H1 (cell line): ENCODE measurements at regions not wholly inside any gene's neighbourhood (a gene's known extent, or its start where the extent isn't known, plus 50 kb on each side); places are given as distances from the start of the nearest gene placed in this dataset.

ENCODE experiments used
- CTCF ChIA-PET: fragments of 300-600 bp; sonication (Branson Sonifier 250); formaldehyde crosslinking; loops from one replicate; lab custom pipeline; 2021; ENCODE audit not compliant: partially characterized antibody; lab: Charles Lee
- POLR2A ChIA-PET: fragments of 300-600 bp; sonication (Branson Sonifier 250); formaldehyde crosslinking; loops from one replicate; lab custom pipeline; 2021; ENCODE audit warnings: inconsistent platforms; ENCODE audit not compliant: partially characterized antibody; lab: Charles Lee
- DNase-seq, 2 experiments: peaks; one replicate each; pipeline versions ENCODE4 v3.0.0 to v3.0.0-alpha.2; 2010 to 2022; ENCODE audit warnings: low spot score in 2 of 2, low read depth in 1 of 2, mixed read lengths in 1 of 2
- FAIRE-seq: peaks from 2 replicates; lab custom pipeline; 2011; peaks lifted over from hg19 to GRCh38; lab: Jason Lieb, UNC
- H2AFZ ChIP-seq: 2 replicates; pipeline ENCODE4 v1.8.1; 2012; ENCODE audit warnings: low read length, inconsistent platforms
- H2AK5ac ChIP-seq: 2 replicates; pipeline ENCODE4 v1.6.1; 2013; ENCODE audit warnings: low read depth, low read length
- H2BK120ac ChIP-seq: replicated peaks from 2 replicates; pipeline ENCODE3; 2013; ENCODE audit warnings: low read depth, low read length, inconsistent platforms
- H2BK12ac ChIP-seq: 2 replicates; pipeline ENCODE4 v1.6.1; 2013; ENCODE audit warnings: low read depth, low read length
- H2BK15ac ChIP-seq: 2 replicates; pipeline ENCODE4 v1.6.1; 2013; ENCODE audit warnings: low read length
- H2BK20ac ChIP-seq: 2 replicates; pipeline ENCODE4 v1.6.1; 2013; ENCODE audit warnings: low read length
- H2BK5ac ChIP-seq: 2 replicates; pipeline ENCODE4 v1.6.1; 2013; ENCODE audit warnings: low read depth, low read length
- H3K14ac ChIP-seq: 2 replicates; pipeline ENCODE4 v1.6.1; 2013; ENCODE audit warnings: inconsistent platforms; ENCODE audit not compliant: insufficient read length
- H3K18ac ChIP-seq: 2 replicates; pipeline ENCODE4 v1.6.1; 2013; ENCODE audit warnings: low read length; ENCODE audit errors: extremely low read depth
- H3K23ac ChIP-seq: 2 replicates; pipeline ENCODE4 v1.6.1; 2013; ENCODE audit warnings: inconsistent platforms; ENCODE audit not compliant: insufficient read length
- H3K23me2 ChIP-seq: 2 replicates; pipeline ENCODE4 v1.6.1; 2013; ENCODE audit warnings: low read depth, low read length
- H3K27ac ChIP-seq: 2 replicates; pipeline ENCODE4 v1.6.1; 2011; ENCODE audit warnings: low read depth, low read length, inconsistent platforms
- H3K27me3 ChIP-seq, 4 experiments: replicated peaks in 1 of 4; 1 replicate in 1 of 4; 2 replicates in 3 of 4; pipeline versions ENCODE4 v1.6.1 to v1.8.1; 2011 to 2013; ENCODE audit warnings: low read length in 3 of 4, mild to moderate bottlenecking in 3 of 4, inconsistent platforms in 2 of 4, mixed read lengths in 2 of 4, moderate library complexity in 1 of 4; ENCODE audit not compliant: control insufficient read depth in 3 of 4, insufficient read depth in 3 of 4; ENCODE audit errors: extremely low read depth in 1 of 4
- H3K36me3 ChIP-seq, 4 experiments: 2 replicates each; pipeline versions ENCODE4 v1.6.1 to v1.8.1; 2011 to 2013; ENCODE audit warnings: mild to moderate bottlenecking in 4 of 4, low read length in 3 of 4, moderate library complexity in 2 of 4, control low read depth in 1 of 4, inconsistent platforms in 1 of 4; ENCODE audit not compliant: insufficient read depth in 4 of 4, control insufficient read depth in 2 of 4
- H3K4ac ChIP-seq: replicated peaks from 2 replicates; pipeline ENCODE3; 2013; ENCODE audit warnings: low read length, low read depth, mixed read lengths, inconsistent platforms; ENCODE audit not compliant: insufficient read length
- H3K4me1 ChIP-seq, 4 experiments: replicated peaks in 1 of 4; 1 replicate in 1 of 4; 2 replicates in 3 of 4; pipeline versions ENCODE4 v1.6.1 to v1.8.1; 2011 to 2013; ENCODE audit warnings: low read length in 3 of 4, inconsistent platforms in 2 of 4, mixed read lengths in 1 of 4; ENCODE audit not compliant: insufficient read depth in 4 of 4, control insufficient read depth in 3 of 4
- H3K4me2 ChIP-seq, 2 experiments: 2 replicates each; pipeline versions ENCODE4 v1.6.1 to v1.8.1; 2011 to 2013; ENCODE audit warnings: low read depth in 2 of 2, low read length in 2 of 2, control low read depth in 1 of 2, inconsistent platforms in 1 of 2, mild to moderate bottlenecking in 1 of 2; ENCODE audit not compliant: insufficient read depth in 1 of 2
- H3K4me3 ChIP-seq, 4 experiments: fragments of 200-600, 300-600 bp in 1 of 4; sonication (generic), shearing (Covaris generic), sonication (Bioruptor Twin) in 1 of 4; 2 replicates each; pipeline versions ENCODE4 v1.5.1 to v1.8.1; 2011 to 2016; ENCODE audit warnings: low read length in 4 of 4, low read depth in 3 of 4, control low read depth in 2 of 4, inconsistent platforms in 2 of 4, mild to moderate bottlenecking in 2 of 4, mixed read lengths in 1 of 4, moderate library complexity in 1 of 4; ENCODE audit not compliant: insufficient read depth in 2 of 4; ENCODE audit errors: extremely low read depth in 1 of 4
- H3K56ac ChIP-seq: replicated peaks from 2 replicates; pipeline ENCODE3; 2013; ENCODE audit warnings: low read depth, mild to moderate bottlenecking, mixed read lengths, low read length, inconsistent platforms; ENCODE audit not compliant: insufficient read length
- H3K79me1 ChIP-seq: 2 replicates; pipeline ENCODE4 v1.6.1; 2013; ENCODE audit warnings: low read depth, low read length, control low read depth
- H3K79me2 ChIP-seq, 2 experiments: 2 replicates each; pipeline versions ENCODE4 v1.6.1 to v1.8.1; 2012 to 2013; ENCODE audit warnings: low read length in 2 of 2, mild to moderate bottlenecking in 2 of 2, inconsistent platforms in 1 of 2; ENCODE audit not compliant: insufficient read depth in 2 of 2, control insufficient read depth in 1 of 2
- H3K9ac ChIP-seq, 4 experiments: replicated peaks in 1 of 4; 1 replicate in 1 of 4; 2 replicates in 3 of 4; pipeline versions ENCODE4 v1.6.1 to v1.8.1; 2011 to 2013; ENCODE audit warnings: low read depth in 3 of 4, low read length in 3 of 4, control low read depth in 2 of 4, mild to moderate bottlenecking in 2 of 4, moderate library complexity in 2 of 4, inconsistent platforms in 1 of 4; ENCODE audit errors: extremely low read depth in 1 of 4
- H3K9me3 ChIP-seq, 2 experiments: 2 replicates each; pipeline versions ENCODE4 v1.6.1 to v1.8.1; 2012 to 2013; ENCODE audit warnings: mild to moderate bottlenecking in 2 of 2, moderate library complexity in 2 of 2, control low read depth in 1 of 2, inconsistent platforms in 1 of 2, low read depth in 1 of 2, low read length in 1 of 2, mixed read lengths in 1 of 2; ENCODE audit not compliant: insufficient read depth in 2 of 2
- H4K20me1 ChIP-seq, 2 experiments: replicated peaks in 1 of 2; 2 replicates each; pipeline versions ENCODE3 to v1.8.1; 2011 to 2013; ENCODE audit warnings: inconsistent platforms in 2 of 2, low read length in 2 of 2, mild to moderate bottlenecking in 1 of 2; ENCODE audit not compliant: insufficient read depth in 2 of 2, control insufficient read depth in 1 of 2
- H4K5ac ChIP-seq: 2 replicates; pipeline ENCODE4 v1.6.1; 2013; ENCODE audit warnings: low read length, low read depth, mixed read lengths, inconsistent platforms; ENCODE audit not compliant: insufficient read length
- H4K8ac ChIP-seq: 2 replicates; pipeline ENCODE4 v1.8.0; 2013; ENCODE audit warnings: mild to moderate bottlenecking, moderate library complexity, low read length, inconsistent platforms; ENCODE audit not compliant: insufficient read depth; ENCODE audit errors: extremely low read depth
- H4K91ac ChIP-seq: replicated peaks from 2 replicates; pipeline ENCODE3; 2013; ENCODE audit warnings: low read length, mixed read lengths, inconsistent platforms; ENCODE audit not compliant: insufficient read length
- ASH2L ChIP-seq: fragments of 200-600, 300-600 bp; sonication (generic); IDR thresholded peaks from one replicate; pipeline ENCODE4 v1.7.1; 2017; ENCODE audit warnings: low read length
- CEBPB ChIP-seq: IDR thresholded peaks from 2 replicates; pipeline ENCODE4 v1.6.1; 2012; ENCODE audit warnings: low read depth, low read length
- CREB1 ChIP-seq: IDR thresholded peaks from 2 replicates; pipeline ENCODE4 v1.6.1; 2012; ENCODE audit warnings: inconsistent platforms
- CTBP2 ChIP-seq: IDR thresholded peaks from 2 replicates; pipeline ENCODE4 v1.7.0; 2011; ENCODE audit warnings: borderline replicate concordance, mild to moderate bottlenecking, moderate library complexity, mixed read lengths, low read length; ENCODE audit not compliant: insufficient read depth, insufficient read length
- EP300 ChIP-seq, 2 experiments: IDR thresholded peaks; 1 replicate in 1 of 2; 2 replicates in 1 of 2; pipeline ENCODE4 v1.6.1; 2011 to 2012; ENCODE audit warnings: low read depth in 2 of 2, low read length in 2 of 2, mild to moderate bottlenecking in 2 of 2, borderline replicate concordance in 1 of 2, inconsistent platforms in 1 of 2, moderate library complexity in 1 of 2
- EZH2 ChIP-seq: fragments of 200-600 bp; sonication (generic); IDR thresholded peaks from 2 replicates; pipeline ENCODE4 v1.7.1; 2012; ENCODE audit warnings: low read depth, mild to moderate bottlenecking, moderate library complexity, low read length, inconsistent platforms; ENCODE audit not compliant: severe bottlenecking
- HDAC2 ChIP-seq, 2 experiments: fragments of 300-600 bp in 1 of 2; sonication (generic) in 1 of 2; IDR thresholded peaks; 2 replicates each; pipeline ENCODE4 v1.6.1; 2011 to 2012; ENCODE audit warnings: low read depth in 2 of 2, low read length in 2 of 2, mild to moderate bottlenecking in 2 of 2, moderate library complexity in 2 of 2, borderline replicate concordance in 1 of 2, inconsistent platforms in 1 of 2
- KDM4A ChIP-seq: IDR thresholded peaks from one replicate; pipeline ENCODE4 v1.7.1; 2012; ENCODE audit warnings: low read depth, mild to moderate bottlenecking, moderate library complexity, low read length, inconsistent platforms; ENCODE audit not compliant: severe bottlenecking
- NANOG ChIP-seq: IDR thresholded peaks from 2 replicates; pipeline ENCODE4 v1.6.1; 2011; ENCODE audit warnings: low read length, low read depth, mild to moderate bottlenecking, inconsistent platforms; ENCODE audit not compliant: insufficient read depth, poor library complexity, severe bottlenecking
- RAD21 ChIP-seq, 2 experiments: IDR thresholded peaks in 1 of 2; conservative IDR thresholded peaks in 1 of 2; 2 replicates each; pipeline ENCODE4 v1.6.1; 2011; ENCODE audit warnings: low read depth in 2 of 2, low read length in 2 of 2, improper control_type of control experiment in 1 of 2, inconsistent platforms in 1 of 2, mild to moderate bottlenecking in 1 of 2, moderate library complexity in 1 of 2
- SAP30 ChIP-seq: fragments of 300-600 bp; sonication (generic); IDR thresholded peaks from 2 replicates; pipeline ENCODE4 v1.7.1; 2012; ENCODE audit warnings: low read length, moderate library complexity, mild to moderate bottlenecking, inconsistent platforms; ENCODE audit not compliant: insufficient read depth, insufficient replicate concordance
- SP4 ChIP-seq: IDR thresholded peaks from 2 replicates; pipeline ENCODE4 v1.6.1; 2012; ENCODE audit warnings: low read length, inconsistent platforms
- SUZ12 ChIP-seq: fragments of 200-600 bp; sonication (generic); IDR thresholded peaks from 2 replicates; pipeline ENCODE4 v1.6.1; 2012; ENCODE audit warnings: mild to moderate bottlenecking, inconsistent platforms, low read length, moderate library complexity, mixed read lengths
- TCF12 ChIP-seq: IDR thresholded peaks from 2 replicates; pipeline ENCODE4 v1.6.1; 2011; ENCODE audit warnings: low read depth, mild to moderate bottlenecking, low read length
- WGBS, 2 experiments: shearing (Covaris generic) in 1 of 2; methylation state at CpG; one replicate each; pipeline versions ENCODE4 v1.1.6 to v1.1.7; 2013 to 2015; ENCODE audit warnings: low lambda C conversion rate in 2 of 2, mixed read lengths in 2 of 2, inconsistent platforms in 1 of 2, low coverage in 1 of 2, missing lambda C conversion rate in 1 of 2; ENCODE audit not compliant: insufficient replicate concordance in 2 of 2, insufficient coverage in 1 of 2, insufficient read length in 1 of 2; ENCODE audit errors: extremely low coverage in 1 of 2, missing lambda C conversion rate in 1 of 2; 5-methylcytosine and 5-hydroxymethylcytosine counted together

DNA sequence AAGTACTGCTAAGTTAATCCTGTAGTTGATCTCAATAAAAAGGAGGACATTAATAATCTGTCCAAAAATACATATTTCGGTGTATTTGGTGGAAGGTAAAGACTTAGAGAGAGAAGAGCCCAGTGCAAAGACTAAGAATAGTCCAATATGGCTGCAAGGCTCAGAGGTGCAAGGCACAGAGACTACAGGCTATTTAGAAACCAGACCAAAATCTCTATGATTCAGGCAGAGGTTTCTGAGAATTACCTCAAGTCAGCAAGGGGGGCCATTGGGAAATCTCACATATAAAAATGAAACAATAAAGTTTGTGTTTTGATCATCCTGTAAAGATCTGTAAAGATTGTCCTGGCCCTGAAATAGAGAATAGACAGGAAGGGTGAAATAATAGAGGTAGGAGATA is 1173.0 kb downstream of the VRK1 start:
- Histone ChIP-seq H3K36me3 (no peaks in the 10 kb centered on the region), H3K14ac (no peak overlapping the region)
- 56% methylated on average over 1 of the region's 1 CpG; no CpG with 5 or more reads in 1 of the 2 experiments for WGBS, 2 experiments
- TF ChIP-seq EP300 (IDR thresholded peaks at IDR 0.05; ENCODE audit: borderline replicate concordance in 1 of 2, low read depth in 2 of 2, low read length in 2 of 2) (no peak), KDM4A (no peak), RAD21 (IDR thresholded peaks at IDR 0.05 in 1 of 2, conservative IDR thresholded peaks at IDR 0.05 in 1 of 2; ENCODE audit: low read depth in 2 of 2, low read length in 2 of 2) (no peak), TCF12 (no peak), EZH2 (no peak), NANOG (no peak), CREB1 (no peak), CTBP2 (no peak), SAP30 (no peak), ASH2L (no peak), HDAC2 (IDR thresholded peaks at IDR 0.05; ENCODE audit: borderline replicate concordance in 1 of 2, low read depth in 2 of 2, low read length in 2 of 2) (no peak), CEBPB (no peak), SUZ12 (no peak), SP4 (no peak)

More for the DNA sequence above, 1173.0 kb downstream of the VRK1 start:
- Histone ChIP-seq H2AFZ (no peak overlapping the region), H2BK20ac (no peak overlapping the region), H2BK12ac (no peak overlapping the region), H3K4me3 (no peak overlapping the region), H3K27me3 (peaks cover 0 to 1% (median 0%) of the 10 kb centered on the region in 4 experiments; a peak in 1 of 7 replicates), H3K27ac (no peak overlapping the region), H3K79me2 (no peaks in the 10 kb centered on the region), H3K23me2 (no peaks in the 10 kb centered on the region), H2BK5ac (no peak overlapping the region), H4K20me1 (no peaks in the 10 kb centered on the region), H3K79me1 (no peaks in the 10 kb centered on the region), H4K91ac (no peak overlapping the region), H3K18ac (no peak overlapping the region), H3K9me3 (no peaks in the 10 kb centered on the region), H3K4me2 (no peak overlapping the region), H2AK5ac (no peak overlapping the region), H2BK120ac (no peak overlapping the region), H4K5ac (no peak overlapping the region), H3K4me1 (no peaks in the 10 kb centered on the region), H2BK15ac (no peak overlapping the region), H3K9ac (no peak overlapping the region), H3K23ac (no peak overlapping the region), H3K4ac (no peak overlapping the region), H4K8ac (no peak overlapping the region), H3K56ac (no peak overlapping the region)
- FAIRE-seq, result no peak
- CTCF ChIA-PET, result no interaction called here
- POLR2A ChIA-PET, result no interaction called here
- no peak for DNase-seq
